ENCODE measurements at regions not wholly inside any gene's neighbourhood (a gene's known extent, or its start where the extent isn't known, plus 50 kb on each side); places are given as distances from the start of the nearest gene placed in this dataset.

GRCh38 chr13:69623973-69624372 lies 483.7 kb upstream of the ATXN8OS start (continued):
- TF ChIP-seq ZBTB17 (tag by site-specific recombination; IDR thresholded peaks at IDR 0.05) (no peak), ZSCAN5A (tag by site-specific recombination; IDR thresholded peaks at IDR 0.05) (no peak), ZNF24 (tag by site-specific recombination; IDR thresholded peaks at IDR 0.05) (no peak)

GRCh38 chr13:69619651-69620050 lies 488.0 kb upstream of the ATXN8OS start:
- H3K4me1 ChIP-seq (ENCODE audit: control insufficient read depth, insufficient read depth, low read length), result no peaks in the 10 kb centered on the region
- no peaks in the 10 kb centered on the region for H3K9me3 ChIP-seq (ENCODE audit: control insufficient read depth, insufficient read depth, low read depth, low read length)
- no peaks in the 10 kb centered on the region for H3K36me3 ChIP-seq (ENCODE audit: control insufficient read depth in 2 of 2, insufficient read depth in 1 of 2, low read length in 2 of 2)
- H3K27ac ChIP-seq (ENCODE audit: extremely low read depth, low read depth, low read length), result no peak overlapping the region
- TF ChIP-seq ZNF37A (tag by site-specific recombination; IDR thresholded peaks at IDR 0.05), result no peak
- no peak for TF ChIP-seq ELK4 (IDR thresholded peaks at IDR 0.05; ENCODE audit: borderline replicate concordance, low read depth, low read length)
- no peak for TF ChIP-seq ZBTB1 (tag by site-specific recombination; IDR thresholded peaks at IDR 0.05)
- no peak for TF ChIP-seq KLF16 (tag by site-specific recombination; IDR thresholded peaks at IDR 0.05)
- TF ChIP-seq ZNF341 (tag by site-specific recombination; IDR thresholded peaks at IDR 0.05; ENCODE audit: low read depth), result no peak
- no peak for TF ChIP-seq ZNF843 (tag by site-specific recombination; IDR thresholded peaks at IDR 0.05)
- TF ChIP-seq BCL11A (tag by site-specific recombination; IDR thresholded peaks at IDR 0.05; ENCODE audit: low read depth), result no peak
- TF ChIP-seq ZNF510 (tag by site-specific recombination; IDR thresholded peaks at IDR 0.05; ENCODE audit: insufficient replicate concordance), result no peak
- no peak for TF ChIP-seq ZBTB26 (tag by site-specific recombination; optimal IDR thresholded peaks at IDR 0.05)
- no peak for TF ChIP-seq REST (tag by site-specific recombination; IDR thresholded peaks at IDR 0.05)
- no peak for TF ChIP-seq ZNF280C (tag by site-specific recombination; IDR thresholded peaks at IDR 0.05)
- no peak for TF ChIP-seq PBX3 (CRISPR knock-in tag; IDR thresholded peaks at IDR 0.05)
- TF ChIP-seq WT1 (tag by site-specific recombination; IDR thresholded peaks at IDR 0.05), result no peak
- TF ChIP-seq ATF2 (tag by site-specific recombination; IDR thresholded peaks at IDR 0.05; ENCODE audit: low read depth), result no peak
- TF ChIP-seq ZNF174 (tag by site-specific recombination; IDR thresholded peaks at IDR 0.05), result no peak
- TF ChIP-seq ZNF350 (tag by site-specific recombination; IDR thresholded peaks at IDR 0.05), result no peak
- TF ChIP-seq ZNF473 (tag by site-specific recombination; IDR thresholded peaks at IDR 0.05), result no peak
- no peak overlapping the region for H3K4me3 ChIP-seq (ENCODE audit: low read depth, low read length)
- CTCF ChIA-PET, result interaction anchor here (0.5 kb wide), 1 partner anchor 1998 kb away, joined by 5 read pairs; no protein-coding TSS in a partner anchor
- POLR2A ChIA-PET, result no interaction called here
